Hepatocyte (in vitro differentiated cells): ENCODE measurements at regions not wholly inside any gene's neighbourhood (a gene's known extent, or its start where the extent isn't known, plus 50 kb on each side); places are given as distances from the start of the nearest gene placed in this dataset.

Experiments
- DNase-seq: peaks from one replicate; pipeline ENCODE4 v3.0.0-alpha.2; 2016; ENCODE audit warnings: low spot score
- H2AFZ ChIP-seq: fragments of 200-600 bp; sonication (generic); 2 replicates; pipeline ENCODE4 v1.6.0; 2016; ENCODE audit warnings: antibody characterized with exemption, mild to moderate bottlenecking
- H3K27ac ChIP-seq: fragments of 200-600 bp; sonication (generic); 2 replicates; pipeline ENCODE4 v1.5.1; 2016; ENCODE audit warnings: mild to moderate bottlenecking
- H3K27me3 ChIP-seq: fragments of 200-600 bp; sonication (generic); 2 replicates; pipeline ENCODE4 v1.6.1; 2016
- H3K36me3 ChIP-seq: fragments of 200-600 bp; sonication (generic); replicated peaks from 2 replicates; pipeline ENCODE4 v1.5.1; 2016; ENCODE audit warnings: low read depth; ENCODE audit not compliant: insufficient read depth
- H3K4me1 ChIP-seq: fragments of 200-600 bp; sonication (generic); 2 replicates; pipeline ENCODE4 v1.5.1; 2016; ENCODE audit warnings: mild to moderate bottlenecking, moderate library complexity; ENCODE audit not compliant: insufficient read depth
- H3K4me2 ChIP-seq: fragments of 200-600 bp; sonication (generic); 2 replicates; pipeline ENCODE4 v1.6.0; 2016
- H3K4me3 ChIP-seq: fragments of 200-600 bp; sonication (generic); 2 replicates; pipeline ENCODE4 v1.5.1; 2016; ENCODE audit warnings: mild to moderate bottlenecking
- H3K79me2 ChIP-seq: fragments of 200-600 bp; sonication (generic); 2 replicates; pipeline ENCODE4 v1.6.0; 2017; ENCODE audit warnings: mild to moderate bottlenecking
- H3K9me2 ChIP-seq: fragments of 200-600 bp; sonication (generic); replicated peaks from 2 replicates; pipeline ENCODE4 v1.6.0; 2017; ENCODE audit warnings: mild to moderate bottlenecking; ENCODE audit not compliant: insufficient read depth
- H3K9me3 ChIP-seq: fragments of 200-600 bp; sonication (generic); 2 replicates; pipeline ENCODE4 v1.5.1; 2016; ENCODE audit warnings: low read depth, mild to moderate bottlenecking
- H4K20me1 ChIP-seq: fragments of 200-600 bp; sonication (generic); 2 replicates; pipeline ENCODE4 v1.6.0; 2016; ENCODE audit warnings: mild to moderate bottlenecking; ENCODE audit not compliant: insufficient read depth, poor library complexity, severe bottlenecking
- EZH2 ChIP-seq: fragments of 200-600 bp; sonication (generic); IDR thresholded peaks from 2 replicates; pipeline ENCODE4 v1.6.1; 2016; ENCODE audit warnings: antibody characterized with exemption, mild to moderate bottlenecking, borderline replicate concordance
- EZH2phosphoT487 ChIP-seq: fragments of 200-600 bp; sonication (generic); IDR thresholded peaks from one replicate; pipeline ENCODE4 v1.6.1; 2018; ENCODE audit warnings: antibody characterized with exemption, mild to moderate bottlenecking, low read depth, moderate library complexity; ENCODE audit not compliant: unreplicated experiment, severe bottlenecking
- WGBS: methylation state at CpG from one replicate; pipeline ENCODE4 v1.1.6; 2016; ENCODE audit warnings: low lambda C conversion rate; ENCODE audit errors: missing lambda C conversion rate; 5-methylcytosine and 5-hydroxymethylcytosine counted together
- TF ChIP-seq, protein P1 (sequence below): fragments of 200-600 bp; sonication (generic); IDR thresholded peaks from 2 replicates; pipeline ENCODE4 v1.5.1; 2016; ENCODE audit warnings: antibody characterized with exemption, mild to moderate bottlenecking; ENCODE audit not compliant: poor library complexity

DNA sequence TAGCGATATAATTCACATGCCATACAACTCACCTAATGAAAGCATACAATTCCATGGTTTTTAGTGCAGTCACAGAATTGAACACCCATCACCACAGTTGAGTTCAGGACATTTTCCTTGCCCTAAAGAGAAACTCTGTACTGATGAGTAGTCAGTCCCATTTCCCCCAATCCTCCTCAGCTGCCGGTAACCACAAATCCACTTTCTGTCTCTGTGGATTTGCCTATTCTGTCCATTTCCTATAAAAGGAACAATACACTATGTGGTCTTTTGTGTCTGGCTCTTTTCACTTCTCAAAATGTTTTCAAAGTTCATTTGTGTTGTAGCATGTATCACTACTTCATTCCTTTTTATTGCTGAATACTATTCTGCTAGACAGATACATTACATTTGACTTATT lies 67.9 kb upstream of the TGM3 start:
- no peaks in the 10 kb centered on the region for H3K27me3 ChIP-seq

DNA sequence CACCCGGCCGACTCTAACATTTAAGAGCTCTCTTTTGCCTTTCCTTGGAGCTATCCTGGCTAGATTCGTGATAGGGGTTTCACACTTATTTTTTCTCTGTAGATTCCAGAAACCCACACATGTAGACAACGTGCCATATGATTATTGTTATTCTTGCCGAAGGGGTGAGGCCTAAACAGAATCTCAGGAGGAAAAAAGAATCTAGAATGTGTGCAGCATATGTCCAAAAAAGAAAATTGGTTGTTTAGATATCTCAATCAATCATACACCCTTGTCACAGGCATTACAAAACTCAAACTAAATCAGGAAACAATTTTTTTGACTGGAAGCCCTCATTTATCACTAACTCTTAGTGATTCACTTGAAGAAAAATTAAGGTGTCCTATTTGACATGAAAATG lies 66.9 kb upstream of the TGM3 start:
- DNase-seq = no peak
- no peak overlapping the region for H3K4me2 ChIP-seq
- no peaks in the 10 kb centered on the region for H3K9me2 ChIP-seq
- no peaks in the 10 kb centered on the region for H3K9me3 ChIP-seq
- H3K79me2 ChIP-seq = no peaks in the 10 kb centered on the region
- no peaks in the 10 kb centered on the region for H3K36me3 ChIP-seq
- H4K20me1 ChIP-seq = no peaks in the 10 kb centered on the region
- TF ChIP-seq, protein P1, sequence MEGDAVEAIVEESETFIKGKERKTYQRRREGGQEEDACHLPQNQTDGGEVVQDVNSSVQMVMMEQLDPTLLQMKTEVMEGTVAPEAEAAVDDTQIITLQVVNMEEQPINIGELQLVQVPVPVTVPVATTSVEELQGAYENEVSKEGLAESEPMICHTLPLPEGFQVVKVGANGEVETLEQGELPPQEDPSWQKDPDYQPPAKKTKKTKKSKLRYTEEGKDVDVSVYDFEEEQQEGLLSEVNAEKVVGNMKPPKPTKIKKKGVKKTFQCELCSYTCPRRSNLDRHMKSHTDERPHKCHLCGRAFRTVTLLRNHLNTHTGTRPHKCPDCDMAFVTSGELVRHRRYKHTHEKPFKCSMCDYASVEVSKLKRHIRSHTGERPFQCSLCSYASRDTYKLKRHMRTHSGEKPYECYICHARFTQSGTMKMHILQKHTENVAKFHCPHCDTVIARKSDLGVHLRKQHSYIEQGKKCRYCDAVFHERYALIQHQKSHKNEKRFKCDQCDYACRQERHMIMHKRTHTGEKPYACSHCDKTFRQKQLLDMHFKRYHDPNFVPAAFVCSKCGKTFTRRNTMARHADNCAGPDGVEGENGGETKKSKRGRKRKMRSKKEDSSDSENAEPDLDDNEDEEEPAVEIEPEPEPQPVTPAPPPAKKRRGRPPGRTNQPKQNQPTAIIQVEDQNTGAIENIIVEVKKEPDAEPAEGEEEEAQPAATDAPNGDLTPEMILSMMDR = no peak
- TF ChIP-seq EZH2phosphoT487 (no peak), EZH2 (no peak)
- H3K27ac ChIP-seq = no peak overlapping the region
- H3K4me3 ChIP-seq = no peak overlapping the region
- no peaks in the 10 kb centered on the region for H3K27me3 ChIP-seq
- 85% methylated on average over 5 of the region's 5 CpGs for WGBS
- H3K4me1 ChIP-seq = no peaks in the 10 kb centered on the region
- H2AFZ ChIP-seq = no peak overlapping the region

More for the DNA sequence above, 67.9 kb upstream of the TGM3 start:
- H3K4me3 ChIP-seq = no peak overlapping the region
- H3K9me3 ChIP-seq = no peaks in the 10 kb centered on the region
- no peak overlapping the region for H3K27ac ChIP-seq
- 95% methylated on average over 2 of the region's 2 CpGs for WGBS
- DNase-seq = no peak
- H3K9me2 ChIP-seq = no peaks in the 10 kb centered on the region
- H3K36me3 ChIP-seq = no peaks in the 10 kb centered on the region
- H3K4me2 ChIP-seq = no peak overlapping the region
- TF ChIP-seq, protein P1 = no peak
- no peak for TF ChIP-seq EZH2phosphoT487
- no peak for TF ChIP-seq EZH2
- H4K20me1 ChIP-seq = no peaks in the 10 kb centered on the region
- H2AFZ ChIP-seq = no peak overlapping the region
- H3K79me2 ChIP-seq = no peaks in the 10 kb centered on the region
- no peaks in the 10 kb centered on the region for H3K4me1 ChIP-seq

DNA sequence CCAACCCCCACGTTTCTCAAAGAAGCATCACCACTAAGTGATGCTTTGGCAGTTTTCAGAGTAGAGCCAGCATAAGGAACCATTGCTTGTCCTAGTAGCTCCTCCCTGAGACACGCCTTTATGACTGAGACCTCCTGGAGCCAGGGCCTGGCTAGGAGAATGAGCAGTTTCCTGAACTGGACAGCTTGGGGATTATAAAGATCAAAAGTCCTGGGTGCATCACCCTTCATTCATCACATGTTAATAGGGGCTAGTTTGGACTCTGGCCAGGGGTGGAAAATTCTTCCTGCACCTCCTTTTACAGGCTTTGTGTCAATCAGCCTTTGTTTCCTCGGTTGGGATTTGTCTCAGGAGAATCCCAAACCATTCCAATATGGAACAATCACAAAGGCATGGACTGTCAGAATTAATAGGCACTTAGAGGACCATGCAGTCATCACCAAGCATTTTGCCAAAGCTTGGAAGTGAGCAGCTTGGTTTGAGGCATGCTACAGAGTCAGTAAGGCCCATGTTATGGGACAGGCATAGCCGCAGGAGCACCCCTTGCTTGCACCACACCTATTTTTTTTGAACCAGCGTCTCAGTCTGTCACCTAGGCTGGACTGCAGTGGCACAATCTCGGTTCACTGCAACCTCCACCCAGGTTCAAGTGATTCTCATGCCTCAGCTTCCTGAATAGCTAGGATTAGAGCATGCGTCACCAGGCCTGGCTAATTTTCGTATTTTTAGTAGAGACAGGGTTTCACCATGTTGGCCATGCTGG lies 64.9 kb upstream of the TGM3 start:
- no peak overlapping the region for H2AFZ ChIP-seq
- no peaks in the 10 kb centered on the region for H4K20me1 ChIP-seq
- H3K4me1 ChIP-seq = no peaks in the 10 kb centered on the region
- no peaks in the 10 kb centered on the region for H3K79me2 ChIP-seq
- 83% methylated on average over 8 of the region's 8 CpGs for WGBS
- TF ChIP-seq, protein P1 = no peak
- no peak for TF ChIP-seq EZH2phosphoT487
- TF ChIP-seq EZH2 = no peak
- no peak overlapping the region for H3K4me2 ChIP-seq
- DNase-seq = peak; percentile 29
- H3K9me3 ChIP-seq = no peaks in the 10 kb centered on the region
- H3K27me3 ChIP-seq = no peaks in the 10 kb centered on the region
- no peaks in the 10 kb centered on the region for H3K36me3 ChIP-seq
- no peak overlapping the region for H3K27ac ChIP-seq
- no peak overlapping the region for H3K4me3 ChIP-seq
- H3K9me2 ChIP-seq = no peaks in the 10 kb centered on the region
